ENCODE measurements at regions not wholly inside any gene's neighbourhood (a gene's known extent, or its start where the extent isn't known, plus 50 kb on each side); places are given as distances from the start of the nearest gene placed in this dataset.

GRCh38 chr10:11401264-11402235 is 209.9 kb downstream of the USP6NL start (continued):
- TF ChIP-seq POU2F2 (IDR thresholded peaks at IDR 0.05; ENCODE audit: borderline replicate concordance, low read depth, low read length) (no peak), MEF2B (IDR thresholded peaks at IDR 0.05; ENCODE audit: partially characterized antibody, poor library complexity, severe bottlenecking) (no peak), NFIC (IDR thresholded peaks at IDR 0.05; ENCODE audit: low read depth, low read length) (no peak), NR2C1 (IDR thresholded peaks at IDR 0.05) (no peak), DPF2 (IDR thresholded peaks at IDR 0.05) (no peak), KLF5 (IDR thresholded peaks at IDR 0.05; ENCODE audit: partially characterized antibody) (no peak), BMI1 (IDR thresholded peaks at IDR 0.05; ENCODE audit: borderline replicate concordance) (no peak), ELK1 (IDR thresholded peaks at IDR 0.05; ENCODE audit: low read depth, low read length) (no peak)

DNA sequence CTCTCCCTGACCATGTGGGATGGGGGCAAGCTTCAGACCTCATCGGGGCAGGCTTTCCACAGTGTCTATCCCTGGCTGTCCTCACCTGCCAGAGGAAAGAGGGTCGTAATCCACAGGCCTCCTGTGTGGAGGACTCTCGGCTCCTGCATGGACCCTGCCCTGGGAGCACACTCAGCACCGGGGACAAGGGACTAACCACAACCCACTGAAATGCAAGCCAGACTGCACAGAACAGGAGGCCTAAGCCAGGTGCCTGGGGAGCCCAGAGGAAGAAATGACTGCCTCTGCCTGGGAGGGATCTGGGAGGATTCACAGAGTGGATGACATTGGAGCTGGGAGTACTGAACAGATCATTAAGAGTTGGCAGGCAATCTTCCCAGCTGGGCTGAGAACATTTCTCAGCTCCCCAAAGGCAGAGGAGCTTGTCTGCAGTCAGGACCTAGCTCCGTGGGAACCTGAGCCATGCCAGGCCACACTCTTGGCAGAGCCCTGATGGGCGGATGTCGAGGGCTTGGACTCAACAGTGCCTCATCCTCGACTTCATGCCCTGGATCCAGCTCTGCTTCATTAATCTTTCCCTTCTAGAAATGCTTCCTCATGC is 213.4 kb downstream of the USP6NL start:
- H3K9me3 ChIP-seq (replicated peaks; ENCODE audit: control insufficient read depth, insufficient read depth, low read length) = no peaks in the 10 kb centered on the region
- ChIA-PET POLR2A (no interaction called here), SMC1A (ENCODE audit: uncharacterized antibody, unreplicated experiment) (no interaction called here), RAD21 (ENCODE audit: unreplicated experiment) (no interaction called here), CTCF (interaction anchor here (0.6 kb wide), 1 partner anchor 1997 kb away, joined by 3 read pairs; no protein-coding TSS in a partner anchor)
- H3K4me1 ChIP-seq (ENCODE audit: control insufficient read depth, insufficient read depth, low read length) = no peaks in the 10 kb centered on the region
- H4K20me1 ChIP-seq (ENCODE audit: control insufficient read depth, insufficient read depth) = no peaks in the 10 kb centered on the region
- H3K9ac ChIP-seq (ENCODE audit: control insufficient read depth, insufficient read depth, low read length) = no peak overlapping the region
- no TSS peak for BruUV-seq (replicated peaks)
- no peak overlapping the region for H3K27ac ChIP-seq (ENCODE audit: control insufficient read depth, insufficient read depth)
- no peak overlapping the region for H3K4me2 ChIP-seq (ENCODE audit: control insufficient read depth, insufficient read depth)
- WGBS (ENCODE audit: insufficient coverage, insufficient replicate concordance, low lambda C conversion rate, missing lambda C conversion rate) = 26% methylated on average over 8 of the region's 8 CpGs
- FAIRE-seq (no peak), ATAC-seq (no peak), DNase-seq (ENCODE audit: low read depth, low spot score) (no peak)
- in situ Hi-C loops (cut with MboI) = no loop called here
- no peaks in the 10 kb centered on the region; a peak in 1 of 4 replicates for H3K27me3 ChIP-seq (replicated peaks in 1 of 2; ENCODE audit: control insufficient read depth in 2 of 2, insufficient read depth in 2 of 2, low read length in 1 of 2)
- no peaks in the 10 kb centered on the region for H3K79me2 ChIP-seq (ENCODE audit: control insufficient read depth, insufficient read depth, low read length)
- H3K36me3 ChIP-seq (ENCODE audit: control insufficient read depth in 2 of 2, insufficient read depth in 2 of 2, low read length in 1 of 2) = no peaks in the 10 kb centered on the region
- intact Hi-C loops (cut with micrococcal nuclease; ENCODE audit: unreplicated experiment) = no loop called here
- no peak overlapping the region for H3K4me3 ChIP-seq
- no peak overlapping the region for H2AFZ ChIP-seq (ENCODE audit: control insufficient read depth, low read depth, low read length)
- TF ChIP-seq ZBTB11 (CRISPR knock-in tag; IDR thresholded peaks at IDR 0.05) (no peak), ZNF274 (IDR thresholded peaks at IDR 0.05; ENCODE audit: insufficient read depth, insufficient read length) (no peak), IRF4 (IDR thresholded peaks at IDR 0.05; ENCODE audit: low read depth, low read length) (no peak), RELA (IDR thresholded peaks at IDR 0.05; ENCODE audit: borderline replicate concordance, partially characterized antibody) (no peak), BMI1 (IDR thresholded peaks at IDR 0.05; ENCODE audit: borderline replicate concordance) (no peak), JUNB (IDR thresholded peaks at IDR 0.05) (no peak), MAX (IDR thresholded peaks at IDR 0.05; ENCODE audit: low read depth, low read length) (no peak), MYC (IDR thresholded peaks at IDR 0.05; ENCODE audit: insufficient read depth, insufficient read length, insufficient replicate concordance, low read length, severe bottlenecking) (no peak), MTA3 (IDR thresholded peaks at IDR 0.05; ENCODE audit: borderline replicate concordance, low read length) (no peak), CHD4 (IDR thresholded peaks at IDR 0.05) (no peak), NR2F1 (conservative IDR thresholded peaks at IDR 0.05) (no peak), ATF7 (IDR thresholded peaks at IDR 0.05; ENCODE audit: low read depth) (no peak)

Data from GM12878 (cell line).